ENCODE measurements at regions not wholly inside any gene's neighbourhood (a gene's known extent, or its start where the extent isn't known, plus 50 kb on each side); places are given as distances from the start of the nearest gene placed in this dataset.

DNA sequence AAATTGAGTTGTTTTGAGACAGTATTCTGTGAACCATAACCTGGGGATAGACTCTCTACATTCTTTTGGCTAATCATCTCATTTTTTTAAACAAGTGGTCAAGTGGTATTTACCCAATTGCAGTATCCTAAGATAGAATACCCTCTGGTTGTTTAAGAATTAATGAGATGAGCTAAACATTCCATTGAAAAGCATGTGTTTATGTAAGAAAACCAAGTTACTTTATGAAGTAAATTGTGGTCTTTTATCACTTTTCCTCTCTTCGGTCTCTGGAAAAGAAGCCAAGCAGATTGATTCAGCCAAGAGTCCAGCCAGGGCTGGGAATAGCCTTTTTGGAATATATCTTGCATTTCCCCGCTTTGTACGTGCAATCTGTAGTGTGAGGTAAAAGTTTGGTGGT lies 185.7 kb upstream of the TOPAZ1 start:
- no peak for DNase-seq (ENCODE audit: low read depth in 2 of 2)

DNA sequence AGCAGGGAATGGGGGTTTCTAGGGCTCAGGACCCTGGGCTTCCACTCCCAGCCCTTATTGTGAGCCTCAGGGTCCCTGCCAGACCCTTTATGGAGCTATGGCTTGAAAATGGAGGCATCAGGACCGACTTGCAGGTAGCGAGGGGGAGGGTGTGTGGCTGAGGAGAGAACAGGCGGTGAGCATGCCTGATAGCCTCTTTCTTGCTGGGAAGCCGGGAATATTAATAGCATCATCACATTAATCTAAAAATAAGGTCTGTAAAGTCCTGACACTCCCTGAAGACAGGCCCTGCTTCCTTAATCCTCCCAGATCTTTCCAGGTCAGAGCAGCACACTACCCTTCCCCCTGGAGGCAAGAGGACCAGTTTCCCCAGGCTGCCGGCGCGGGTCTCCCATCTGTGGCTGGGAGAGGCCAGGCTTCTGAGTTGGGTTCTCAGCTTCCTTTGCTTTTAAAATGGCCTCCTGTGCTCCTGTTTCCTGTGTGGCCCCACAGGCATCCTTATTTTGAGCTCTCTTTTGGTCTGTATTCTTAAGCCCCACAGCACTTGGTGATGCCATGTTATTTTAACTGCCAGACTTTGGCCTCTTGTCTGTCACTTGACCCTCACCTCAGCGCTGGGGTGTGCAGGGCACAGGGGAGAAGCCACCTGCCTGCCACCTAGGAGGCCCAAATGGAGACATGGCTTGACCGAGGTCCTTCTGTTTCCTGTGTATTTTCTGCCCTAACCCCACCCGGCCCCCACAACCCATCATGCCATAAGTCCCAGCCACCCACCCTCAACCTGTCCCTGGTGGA lies 185.0 kb upstream of the TOPAZ1 start:
- DNase-seq (ENCODE audit: low read depth in 2 of 2), result no peak

DNA sequence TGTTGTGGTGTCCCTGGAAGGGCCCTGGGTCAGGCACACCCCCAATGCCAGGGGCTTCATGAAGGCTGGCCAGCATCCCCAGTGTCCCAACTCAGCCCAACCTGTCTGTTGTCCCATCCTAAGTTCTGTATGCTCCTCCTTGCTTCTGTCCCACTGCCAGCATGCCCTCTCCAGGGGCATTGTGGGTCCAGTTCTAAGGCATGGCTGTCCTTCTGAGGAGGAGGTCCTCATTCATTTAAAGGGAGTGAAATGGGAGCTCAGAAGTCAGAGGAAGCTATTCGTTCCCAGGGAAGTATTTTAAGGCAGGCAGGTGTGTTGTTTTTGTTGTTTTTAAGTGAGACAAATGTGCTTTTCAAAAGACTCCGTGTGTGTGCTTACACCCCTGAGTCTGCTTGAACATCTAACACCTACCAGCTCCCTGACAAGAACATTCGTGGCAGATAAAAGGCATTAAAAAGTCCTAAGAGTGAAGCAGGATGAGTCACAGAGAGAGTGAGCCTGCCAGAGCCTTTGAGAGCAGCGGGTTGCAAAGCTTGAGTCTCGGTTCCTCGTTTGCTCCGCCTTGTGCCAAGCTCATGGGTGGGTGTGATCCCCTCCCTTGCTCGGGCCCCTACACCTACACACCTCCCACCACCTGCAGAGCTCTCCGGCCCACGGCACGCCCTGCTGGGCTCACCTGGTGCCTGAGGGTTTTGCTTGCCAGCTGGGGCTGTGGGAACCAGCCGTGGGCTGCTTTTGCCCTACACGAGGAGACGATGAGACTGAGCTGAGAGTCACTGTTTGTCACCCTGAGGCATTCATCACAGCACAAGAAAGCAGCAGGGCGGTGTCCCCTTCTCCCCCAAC lies 183.4 kb upstream of the TOPAZ1 start:
- DNase-seq (ENCODE audit: low read depth in 2 of 2), result peak; percentile 20 to 45

DNA sequence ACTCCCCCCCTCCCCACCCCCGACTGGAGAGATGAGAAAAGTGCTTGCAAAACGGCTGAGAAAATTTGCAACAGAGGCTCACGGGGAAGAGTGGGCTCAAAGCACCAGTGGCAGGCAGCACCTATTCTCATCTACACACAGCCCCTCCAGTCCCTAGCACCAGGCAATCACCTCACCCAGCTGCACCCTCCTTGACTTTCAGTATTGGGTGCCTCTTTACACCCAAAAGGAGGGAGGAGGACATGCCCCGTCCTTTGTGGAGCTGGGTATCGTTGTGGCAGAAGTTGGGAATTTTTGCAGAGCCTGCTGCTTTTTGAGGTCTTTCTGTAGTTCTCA lies 182.8 kb upstream of the TOPAZ1 start:
- DNase-seq (ENCODE audit: low read depth in 2 of 2), result no peak

DNA sequence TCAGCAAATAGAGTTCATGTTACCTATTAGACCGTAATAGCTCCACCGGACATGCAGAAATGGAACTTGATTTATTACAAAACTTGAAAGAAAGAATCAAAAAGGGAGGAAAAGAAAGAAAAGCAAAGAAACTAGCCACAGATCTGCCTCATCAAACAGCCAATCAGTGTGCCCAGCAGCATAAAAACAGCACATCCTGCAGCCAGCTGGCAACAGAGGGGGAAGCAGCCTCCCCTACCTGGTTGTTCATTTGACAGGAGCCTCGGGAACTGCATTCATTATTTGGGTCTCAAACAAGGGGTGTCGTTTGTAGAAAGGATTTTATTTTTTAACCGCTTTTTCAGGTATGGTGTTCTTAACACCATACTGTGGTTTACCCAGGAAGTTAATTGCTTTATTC lies 181.5 kb upstream of the TOPAZ1 start:
- no peak for DNase-seq (ENCODE audit: low read depth in 2 of 2)

DNA sequence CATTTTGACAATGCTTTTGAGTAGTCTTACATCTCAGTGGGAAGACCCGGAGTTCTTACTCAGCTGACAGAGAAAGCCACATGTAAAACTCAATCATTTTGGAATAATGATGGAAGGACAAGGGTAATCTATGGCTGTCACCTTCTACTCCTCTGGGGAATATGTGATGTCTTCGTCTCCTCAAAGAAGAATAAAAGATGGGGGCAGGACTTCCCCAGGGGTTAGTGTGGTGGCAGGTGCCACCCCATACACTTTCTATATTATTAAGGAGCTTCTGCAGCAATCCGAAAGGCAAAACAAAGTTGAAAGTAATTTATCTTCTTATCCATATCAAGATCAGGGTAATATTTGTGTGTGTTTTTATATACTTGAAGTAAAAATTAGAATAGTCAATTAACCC lies 180.4 kb upstream of the TOPAZ1 start:
- DNase-seq (ENCODE audit: low read depth in 2 of 2), result no peak

DNA sequence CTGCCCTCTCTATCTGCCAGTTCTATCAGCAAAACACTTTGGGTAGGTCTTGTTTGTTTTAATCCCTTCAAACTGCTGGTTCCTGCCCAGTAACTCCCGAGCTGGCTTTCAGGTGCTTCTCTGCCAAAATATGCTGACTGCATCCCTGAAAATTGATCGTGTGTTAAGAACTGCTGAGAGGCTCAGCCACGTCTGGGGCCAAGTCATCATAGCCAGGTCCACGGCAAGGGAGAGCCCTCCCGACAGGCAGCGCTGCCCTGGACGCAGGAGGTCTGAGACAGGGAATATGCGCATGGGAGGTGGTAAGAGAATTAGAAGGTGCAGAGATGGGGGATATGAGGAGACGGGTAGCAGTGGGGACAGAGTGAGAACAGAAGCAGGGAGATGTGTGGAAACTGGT lies 179.7 kb upstream of the TOPAZ1 start:
- DNase-seq (ENCODE audit: low read depth in 2 of 2), result no peak

DNA sequence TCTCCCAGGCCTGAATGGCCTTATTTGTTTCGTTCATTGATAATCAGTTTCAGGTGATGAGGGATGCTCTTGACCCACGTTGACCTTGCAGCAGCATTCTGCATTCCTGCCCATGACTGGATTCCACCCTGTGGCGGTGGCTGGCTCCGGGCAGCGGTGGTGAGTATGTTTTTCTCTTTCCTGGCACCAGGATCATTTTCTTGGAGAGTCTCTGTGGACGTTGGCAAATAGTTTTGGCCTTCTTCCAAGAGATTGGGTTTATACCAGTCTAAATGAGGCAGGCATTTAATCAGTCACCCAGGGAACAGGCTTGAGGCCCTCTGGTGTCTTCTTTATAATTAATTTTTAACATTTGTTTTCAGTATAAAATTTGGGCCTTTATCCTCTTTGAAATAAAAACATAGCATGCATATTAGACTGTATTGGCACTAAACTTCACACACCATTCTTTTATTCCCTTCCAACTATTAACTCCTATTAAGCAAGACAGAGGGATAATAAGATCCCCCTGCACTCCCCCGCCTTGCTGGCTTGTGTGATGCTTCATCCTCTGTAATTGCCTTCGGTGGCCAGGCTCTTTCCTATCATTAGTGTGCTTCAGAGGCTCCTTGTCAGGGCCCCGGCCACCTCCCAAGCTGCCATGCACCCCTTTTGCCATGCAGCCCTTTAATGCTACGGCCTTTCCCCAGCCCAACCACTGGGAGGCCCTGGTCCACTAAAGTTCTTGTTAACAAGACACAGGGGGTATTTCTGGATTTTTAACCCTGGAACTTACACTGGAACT lies 176.2 kb upstream of the TOPAZ1 start:
- DNase-seq (ENCODE audit: low read depth in 2 of 2), result no peak

DNA sequence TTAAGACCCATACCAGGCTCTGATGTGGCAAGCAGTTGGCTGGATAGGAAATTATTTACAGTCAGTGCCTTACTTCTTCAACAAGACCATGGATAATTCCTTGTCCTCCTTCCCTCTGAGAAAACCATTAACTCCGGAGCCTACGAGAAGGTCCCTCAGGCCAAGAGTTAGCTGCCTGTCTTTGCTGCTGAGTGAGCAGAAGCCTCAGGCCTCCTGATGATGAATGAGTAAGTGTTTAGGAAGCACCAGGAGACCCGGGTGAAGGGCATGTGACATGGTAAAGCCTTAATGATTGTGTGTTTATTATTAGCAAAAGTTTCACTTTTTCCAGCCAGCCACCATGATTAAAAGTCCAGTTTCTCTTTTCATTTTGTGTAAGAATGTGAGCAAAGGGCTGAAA lies 174.9 kb upstream of the TOPAZ1 start:
- DNase-seq (ENCODE audit: low read depth in 2 of 2), result no peak

DNA sequence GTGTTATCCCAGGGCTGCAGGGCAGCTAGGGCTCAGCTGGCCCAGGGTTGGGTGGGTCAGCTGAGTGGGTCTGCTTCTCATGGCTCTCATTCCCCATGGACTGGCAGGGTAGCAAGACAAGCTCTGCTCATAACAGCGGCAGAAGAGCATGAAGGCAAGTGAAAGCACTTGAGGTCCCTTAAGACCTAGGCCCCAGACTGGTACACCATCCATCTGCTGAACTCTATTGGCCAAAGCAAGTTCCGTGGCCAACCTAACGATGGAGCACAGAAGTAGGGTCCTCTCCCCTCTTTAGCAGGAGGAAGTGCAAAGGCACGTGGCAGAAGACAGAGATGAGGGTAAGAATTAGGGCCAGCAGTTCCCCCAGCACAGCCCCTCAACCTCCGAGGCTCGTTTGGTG lies 174.3 kb upstream of the TOPAZ1 start:
- DNase-seq (ENCODE audit: low read depth in 2 of 2), result no peak

DNA sequence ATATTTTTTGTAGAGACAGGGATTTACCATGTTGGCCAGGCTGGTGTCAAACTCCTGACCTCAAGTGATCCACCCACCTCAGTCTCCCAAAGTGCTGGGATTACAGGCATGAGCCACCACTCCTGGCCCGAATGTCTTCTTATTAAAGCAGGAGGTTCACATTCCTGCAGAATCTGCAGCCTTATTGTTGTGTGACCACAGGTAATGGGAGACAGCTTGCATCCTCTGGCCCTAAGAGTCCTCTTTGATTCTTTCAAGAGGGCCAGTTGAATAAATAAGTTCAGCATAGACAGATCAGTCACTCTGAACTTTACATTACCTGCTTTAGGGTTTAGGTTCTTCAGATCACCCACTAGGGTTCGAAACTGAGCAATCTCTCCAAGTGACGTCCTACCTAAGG lies 172.9 kb upstream of the TOPAZ1 start:
- DNase-seq (ENCODE audit: low read depth in 2 of 2), result no peak

DNA sequence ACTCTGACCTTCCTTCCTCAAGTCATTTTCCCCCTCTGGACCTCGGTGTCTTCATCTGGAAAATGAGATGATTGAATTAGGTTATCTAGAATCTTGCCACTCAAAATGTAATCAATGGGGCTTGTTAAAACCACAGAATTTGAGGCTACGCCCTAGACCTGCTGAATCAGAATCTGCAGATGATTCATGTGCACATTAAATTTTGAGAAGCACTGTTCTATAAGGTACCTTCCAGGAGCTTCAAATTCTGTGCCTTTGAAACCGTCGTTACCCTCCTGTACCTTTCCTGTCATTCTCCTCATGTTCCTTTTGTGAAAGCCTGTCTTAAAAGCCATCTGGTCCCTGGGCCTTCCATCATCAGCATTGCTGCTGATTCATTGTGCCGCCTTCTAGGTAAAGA lies 172.4 kb upstream of the TOPAZ1 start:
- no peak for DNase-seq (ENCODE audit: low read depth in 2 of 2)

DNA sequence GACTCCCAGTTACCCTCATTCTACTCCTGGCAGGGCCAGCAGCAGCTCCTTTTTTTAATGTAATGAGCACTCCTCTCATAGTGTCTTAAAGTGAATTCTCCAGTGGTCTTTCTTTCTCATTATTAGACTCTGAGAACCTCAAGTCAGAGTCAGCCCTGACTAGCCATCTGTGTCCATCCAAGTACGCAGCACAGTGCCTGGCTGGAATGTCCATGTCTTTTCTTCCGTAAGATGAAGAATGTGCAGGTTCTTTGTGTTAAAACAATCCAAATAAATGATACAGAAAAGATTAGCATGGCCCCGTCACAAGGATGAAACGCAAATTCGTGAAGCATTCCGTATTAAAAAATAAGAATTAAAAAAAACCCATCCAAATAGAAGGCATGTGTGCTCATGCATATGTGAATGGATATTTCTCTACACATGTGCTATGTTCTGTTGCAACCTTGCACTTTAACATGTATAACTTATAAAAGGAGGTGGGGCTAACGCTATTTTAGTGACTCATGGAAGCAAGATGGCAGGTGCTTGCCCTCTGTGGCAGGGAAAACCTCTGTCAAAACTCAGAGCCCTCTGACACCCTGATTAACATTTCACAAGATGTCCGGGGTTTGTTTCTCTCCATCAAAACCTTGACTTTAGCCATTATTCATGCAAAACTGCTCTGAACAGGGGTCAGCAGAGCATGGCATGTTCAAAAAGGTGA lies 170.7 kb upstream of the TOPAZ1 start:
- DNase-seq (ENCODE audit: low read depth in 2 of 2), result no peak

DNA sequence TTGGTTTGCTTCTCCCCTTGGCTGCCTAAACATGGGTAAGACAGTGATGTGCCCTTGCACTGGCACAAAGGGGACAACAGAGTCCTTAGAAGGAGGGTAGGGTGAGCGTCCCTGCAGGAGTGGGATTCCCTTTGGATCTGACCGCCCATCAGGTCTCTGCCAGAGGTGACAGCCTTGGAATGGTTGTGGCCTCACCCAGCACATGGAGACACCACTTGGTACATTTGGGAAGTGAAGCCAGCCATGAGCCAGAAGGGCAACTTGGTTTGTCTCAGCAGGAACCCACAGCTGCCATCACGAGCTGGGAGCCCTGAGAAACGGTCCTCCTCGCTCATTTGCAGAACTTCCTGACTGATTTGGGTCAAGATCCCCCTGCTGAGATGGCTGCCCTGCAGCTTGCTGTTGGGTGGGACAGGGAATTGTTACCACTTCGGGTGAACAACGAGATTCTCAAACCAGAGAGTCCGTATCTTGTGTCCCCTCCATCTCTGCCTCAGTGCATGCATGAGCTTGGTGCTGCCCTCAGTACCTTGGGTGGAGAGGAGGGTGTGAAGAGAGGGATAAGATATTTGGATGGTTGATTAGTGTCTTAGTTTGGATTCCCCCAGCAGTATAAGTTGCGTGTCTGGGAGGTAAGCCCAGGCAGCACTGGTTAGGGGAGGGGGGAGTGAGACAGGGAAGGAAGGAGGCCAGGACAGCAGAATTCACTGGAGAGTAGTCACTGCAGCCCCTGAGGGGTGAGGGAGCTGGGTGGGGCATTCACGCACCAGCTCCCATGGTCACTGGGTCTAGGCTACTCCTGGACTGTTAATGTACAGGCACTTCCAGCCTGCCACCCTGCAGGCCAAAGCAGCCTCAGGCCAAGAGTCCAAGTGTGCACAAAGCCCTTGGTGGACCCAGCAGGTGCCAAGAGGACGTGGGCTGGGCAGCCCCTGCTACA lies 168.8 kb upstream of the TOPAZ1 start:
- no peak for DNase-seq (ENCODE audit: low read depth in 2 of 2)

DNA sequence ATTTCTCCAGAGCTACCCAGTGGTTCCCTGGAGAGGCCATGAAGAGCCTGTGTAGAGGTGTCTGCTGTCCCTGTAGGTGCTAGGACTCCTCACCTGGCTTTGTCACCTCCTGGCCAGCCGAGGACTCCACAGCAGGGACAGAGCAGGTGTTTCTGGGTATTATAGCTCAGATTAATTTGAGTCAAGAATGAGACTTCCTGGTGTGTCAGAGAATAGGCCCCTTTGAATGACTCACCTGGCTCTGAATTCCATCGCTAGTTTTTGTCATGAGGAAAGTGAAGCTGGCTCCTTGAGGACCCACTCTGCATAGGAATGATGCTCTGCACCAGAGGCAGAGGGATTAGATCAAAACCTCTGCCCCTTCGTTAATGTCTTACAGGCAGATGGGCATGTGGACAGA lies 167.5 kb upstream of the TOPAZ1 start:
- DNase-seq (ENCODE audit: low read depth in 2 of 2), result no peak

DNA sequence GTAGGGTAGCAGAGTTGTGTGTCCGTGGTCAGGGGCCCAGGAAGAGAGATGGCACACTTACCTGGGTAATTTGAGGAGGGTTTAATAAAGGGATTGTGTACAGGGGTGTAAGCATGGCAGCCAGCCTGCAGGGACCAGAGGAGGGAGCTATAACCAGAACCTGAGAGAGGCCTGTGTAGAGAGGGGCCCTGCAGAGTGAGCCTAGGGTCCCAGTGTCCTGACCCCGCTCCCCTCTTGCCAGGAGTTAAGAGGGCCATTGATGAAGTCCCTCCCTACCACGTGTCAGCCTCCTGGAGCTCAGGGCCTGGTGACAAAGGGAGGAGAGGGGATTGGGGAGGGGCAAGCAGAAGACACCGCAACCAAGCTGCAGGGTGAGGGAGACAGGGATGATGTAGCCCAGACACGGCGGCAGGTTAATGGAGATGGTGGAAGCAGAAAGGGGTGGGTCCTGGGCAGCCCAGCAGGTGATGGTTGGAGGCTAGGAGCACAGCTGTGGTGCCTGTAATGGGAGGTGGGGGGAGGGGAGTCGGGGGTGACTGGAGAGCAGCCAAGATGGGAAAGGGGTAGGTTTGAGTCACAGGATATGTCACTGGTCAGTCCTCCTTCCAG lies 165.4 kb upstream of the TOPAZ1 start:
- no peak for DNase-seq (ENCODE audit: low read depth in 2 of 2)

DNA sequence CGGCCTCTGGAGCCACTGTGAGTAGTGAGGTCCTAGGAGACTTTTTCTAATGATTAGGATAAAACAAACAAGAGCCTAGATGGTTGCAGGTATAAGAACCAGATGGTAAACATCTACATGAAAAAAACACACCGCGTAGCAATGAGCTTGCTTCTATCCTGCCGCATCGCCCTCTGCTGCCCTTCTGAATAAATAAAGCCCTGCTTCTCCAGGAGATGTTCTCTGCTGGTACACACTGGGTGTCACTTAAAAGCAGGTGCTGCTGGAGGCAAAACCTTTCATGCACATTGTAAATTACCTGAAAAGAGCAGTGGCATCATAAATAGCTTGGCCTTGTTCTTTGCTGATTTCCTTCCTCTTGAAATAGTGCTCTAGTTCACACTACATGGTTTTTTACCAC lies 164.4 kb upstream of the TOPAZ1 start:
- DNase-seq (ENCODE audit: low read depth in 2 of 2), result no peak

DNA sequence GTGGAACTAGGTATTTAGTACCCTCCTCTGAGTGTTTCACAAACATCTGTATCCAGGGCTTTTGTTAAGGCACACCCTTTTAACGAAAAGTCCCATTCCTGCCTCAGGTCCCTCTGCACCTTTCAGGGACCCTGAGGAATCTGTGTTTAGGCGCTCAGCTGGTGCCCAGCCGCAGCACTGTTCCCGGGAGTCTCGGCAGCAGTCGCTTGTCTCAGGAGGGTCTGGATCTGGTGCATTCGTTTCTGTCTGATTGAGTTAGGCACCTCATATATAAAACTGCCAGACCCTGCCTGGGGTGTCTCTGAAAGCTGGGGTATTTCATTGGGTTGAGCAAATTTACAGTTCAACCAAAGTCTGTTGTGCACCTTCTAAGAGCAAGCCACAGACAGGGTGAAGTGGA lies 162.8 kb upstream of the TOPAZ1 start:
- no peak for DNase-seq (ENCODE audit: low read depth in 2 of 2)

DNA sequence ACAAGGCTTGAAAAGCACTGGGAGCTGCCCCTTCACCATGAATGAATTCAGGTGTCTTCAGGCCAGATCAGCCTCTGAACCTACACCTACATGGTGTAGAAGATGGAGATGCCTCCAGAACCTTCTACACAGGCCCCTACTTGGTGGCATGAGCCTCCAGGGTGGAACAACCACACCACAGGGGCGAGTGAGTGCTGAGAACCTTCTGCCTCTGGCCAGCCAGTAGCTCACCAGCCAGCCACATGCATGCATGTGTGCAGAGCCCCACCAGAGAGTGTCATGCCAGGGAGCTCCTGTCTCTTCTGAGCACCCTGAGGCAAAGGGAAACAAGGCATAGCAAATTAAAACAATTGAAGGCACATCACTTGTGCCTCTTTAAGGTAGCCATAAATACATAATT lies 161.8 kb upstream of the TOPAZ1 start:
- no peak for DNase-seq (ENCODE audit: low read depth in 2 of 2)

DNA sequence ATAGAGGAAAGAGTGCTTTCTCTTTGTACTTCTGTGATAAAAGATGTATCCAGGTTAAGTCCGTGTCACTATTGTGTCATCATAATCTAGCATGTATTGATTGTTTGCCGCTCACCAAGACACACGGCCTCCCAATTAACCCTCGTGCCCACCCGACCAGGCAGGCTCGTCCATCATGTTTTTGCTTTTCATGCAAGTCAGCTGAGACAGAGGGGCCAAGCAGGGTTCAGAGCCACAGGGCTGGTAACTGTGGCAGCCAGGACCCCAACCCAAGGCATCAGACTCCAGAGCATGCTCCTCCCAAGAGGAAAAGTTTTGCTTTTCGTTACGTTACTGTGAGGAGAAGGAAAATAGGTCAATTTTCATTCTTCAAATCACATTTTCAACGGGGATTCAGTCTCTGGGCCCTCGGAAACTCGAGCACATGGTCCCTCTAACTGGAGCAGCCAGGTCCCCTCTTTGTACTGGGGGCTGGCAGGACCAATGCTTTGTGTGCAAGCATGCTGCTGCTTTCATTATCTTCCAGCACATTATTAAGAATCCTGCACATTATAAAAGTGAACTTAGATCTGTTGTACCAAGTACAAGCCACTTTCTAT lies 161.1 kb upstream of the TOPAZ1 start:
- no peak for DNase-seq (ENCODE audit: low read depth in 2 of 2)
